Rectal smooth muscle tissue (tissue), 1 donor: ENCODE measurements at regions not wholly inside any gene's neighbourhood (a gene's known extent, or its start where the extent isn't known, plus 50 kb on each side); places are given as distances from the start of the nearest gene placed in this dataset.

ENCODE experiments used
- H3K27ac ChIP-seq: one replicate; pipeline ENCODE4 v1.7.0; 2013; ENCODE audit warnings: low read depth, low read length, inconsistent platforms
- H3K27me3 ChIP-seq: one replicate; pipeline ENCODE4 v1.7.0; 2013; ENCODE audit warnings: low read length; ENCODE audit not compliant: control insufficient read depth, insufficient read depth
- H3K36me3 ChIP-seq: one replicate; pipeline ENCODE4 v1.7.0; 2013; ENCODE audit warnings: low read length; ENCODE audit not compliant: control insufficient read depth, insufficient read depth
- H3K4me1 ChIP-seq: one replicate; pipeline ENCODE4 v1.7.0; 2013; ENCODE audit warnings: low read length; ENCODE audit not compliant: control insufficient read depth, insufficient read depth
- H3K4me3 ChIP-seq: one replicate; pipeline ENCODE4 v1.7.0; 2013; ENCODE audit warnings: low read length
- H3K9ac ChIP-seq: one replicate; pipeline ENCODE4 v1.7.0; 2013; ENCODE audit warnings: low read length

GRCh38 chr15:66909381-66909890 is 156.0 kb upstream of the SMAD3 start:
- peaks cover 18% of the 10 kb centered on the region for H3K4me1 ChIP-seq
- H3K27ac ChIP-seq = peak overlapping the region; percentile 80
- no peaks in the 10 kb centered on the region for H3K27me3 ChIP-seq
- H3K36me3 ChIP-seq = no peaks in the 10 kb centered on the region
- no peak overlapping the region for H3K9ac ChIP-seq
- no peak overlapping the region for H3K4me3 ChIP-seq

GRCh38 chr15:66911131-66911700 is 154.2 kb upstream of the SMAD3 start:
- no peaks in the 10 kb centered on the region for H3K27me3 ChIP-seq
- H3K4me3 ChIP-seq = no peak overlapping the region
- peaks cover 18% of the 10 kb centered on the region for H3K4me1 ChIP-seq
- no peaks in the 10 kb centered on the region for H3K36me3 ChIP-seq
- H3K9ac ChIP-seq = no peak overlapping the region
- H3K27ac ChIP-seq = no peak overlapping the region

- no peak overlapping the region for H3K27ac ChIP-seq
- H3K27me3 ChIP-seq = no peaks in the 10 kb centered on the region
- no peak overlapping the region for H3K9ac ChIP-seq
- H3K4me1 ChIP-seq = peaks cover 18% of the 10 kb centered on the region
- no peak overlapping the region for H3K4me3 ChIP-seq
- no peaks in the 10 kb centered on the region for H3K36me3 ChIP-seq
Measured at GRCh38 chr15:66912001-66912400, 153.4 kb upstream of the SMAD3 start.

- H3K27me3 ChIP-seq = no peaks in the 10 kb centered on the region
- H3K27ac ChIP-seq = no peak overlapping the region
- H3K9ac ChIP-seq = no peak overlapping the region
- no peak overlapping the region for H3K4me3 ChIP-seq
- no peaks in the 10 kb centered on the region for H3K36me3 ChIP-seq
- H3K4me1 ChIP-seq = peaks cover 18% of the 10 kb centered on the region
Measured at GRCh38 chr15:66912441-66912840, 153.0 kb upstream of the SMAD3 start.

GRCh38 chr15:66917904-66918448 is 147.4 kb upstream of the SMAD3 start:
- H3K27me3 ChIP-seq = peaks cover 2% of the 10 kb centered on the region
- H3K9ac ChIP-seq = no peak overlapping the region
- H3K36me3 ChIP-seq = no peaks in the 10 kb centered on the region
- H3K4me1 ChIP-seq = no peaks in the 10 kb centered on the region
- H3K4me3 ChIP-seq = no peak overlapping the region
- no peak overlapping the region for H3K27ac ChIP-seq

GRCh38 chr15:66919421-66919820 is 146.0 kb upstream of the SMAD3 start:
- no peaks in the 10 kb centered on the region for H3K4me1 ChIP-seq
- H3K4me3 ChIP-seq = no peak overlapping the region
- no peaks in the 10 kb centered on the region for H3K36me3 ChIP-seq
- peaks cover 2% of the 10 kb centered on the region for H3K27me3 ChIP-seq
- H3K9ac ChIP-seq = no peak overlapping the region
- H3K27ac ChIP-seq = no peak overlapping the region

- Histone ChIP-seq H3K4me3 (no peak overlapping the region), H3K27me3 (peaks cover 2% of the 10 kb centered on the region), H3K27ac (no peak overlapping the region), H3K4me1 (no peaks in the 10 kb centered on the region), H3K9ac (no peak overlapping the region), H3K36me3 (no peaks in the 10 kb centered on the region)
Measured at GRCh38 chr15:66921319-66921915, 144.0 kb upstream of the SMAD3 start.

- H3K4me3 ChIP-seq = no peak overlapping the region
- no peaks in the 10 kb centered on the region for H3K4me1 ChIP-seq
- H3K36me3 ChIP-seq = no peaks in the 10 kb centered on the region
- H3K27ac ChIP-seq = no peak overlapping the region
- peaks cover 2% of the 10 kb centered on the region for H3K27me3 ChIP-seq
- no peak overlapping the region for H3K9ac ChIP-seq
Measured at GRCh38 chr15:66922608-66923007, 142.8 kb upstream of the SMAD3 start.

- no peak overlapping the region for H3K27ac ChIP-seq
- H3K36me3 ChIP-seq = no peaks in the 10 kb centered on the region
- no peak overlapping the region for H3K4me3 ChIP-seq
Measured at GRCh38 chr15:66923438-66923881, 141.9 kb upstream of the SMAD3 start.

GRCh38 chr15:66924889-66925288 is 140.5 kb upstream of the SMAD3 start:
- no peaks in the 10 kb centered on the region for H3K4me1 ChIP-seq

More at GRCh38 chr15:66923438-66923881, 141.9 kb upstream of the SMAD3 start:
- H3K9ac ChIP-seq = no peak overlapping the region
- peaks cover 2% of the 10 kb centered on the region for H3K27me3 ChIP-seq
- H3K4me1 ChIP-seq = no peaks in the 10 kb centered on the region

GRCh38 chr15:66925721-66926120 is 139.7 kb upstream of the SMAD3 start:
- H3K27ac ChIP-seq = no peak overlapping the region
- H3K4me1 ChIP-seq = no peaks in the 10 kb centered on the region
- H3K36me3 ChIP-seq = no peaks in the 10 kb centered on the region
- no peak overlapping the region for H3K9ac ChIP-seq
- no peak overlapping the region for H3K4me3 ChIP-seq
- H3K27me3 ChIP-seq = peaks cover 2% of the 10 kb centered on the region

More at GRCh38 chr15:66924889-66925288, 140.5 kb upstream of the SMAD3 start:
- H3K27me3 ChIP-seq = peaks cover 2% of the 10 kb centered on the region
- H3K4me3 ChIP-seq = no peak overlapping the region
- no peak overlapping the region for H3K27ac ChIP-seq
- no peaks in the 10 kb centered on the region for H3K36me3 ChIP-seq
- H3K9ac ChIP-seq = no peak overlapping the region

GRCh38 chr15:66927201-66928077 is 138.0 kb upstream of the SMAD3 start:
- Histone ChIP-seq H3K9ac (no peak overlapping the region), H3K4me1 (no peaks in the 10 kb centered on the region), H3K4me3 (no peak overlapping the region), H3K27me3 (no peaks in the 10 kb centered on the region), H3K36me3 (no peaks in the 10 kb centered on the region), H3K27ac (no peak overlapping the region)
